Breast epithelium (tissue), 3 donors: ENCODE measurements at regions not wholly inside any gene's neighbourhood (a gene's known extent, or its start where the extent isn't known, plus 50 kb on each side); places are given as distances from the start of the nearest gene placed in this dataset.

Experiments
- CTCF ChIP-seq, 3 donors: fragments of 450-650 bp; IDR thresholded peaks; one replicate each; pipeline ENCODE4 v1.5.1; 2016 to 2017; ENCODE audit warnings: antibody characterized with exemption in 3 of 3, mild to moderate bottlenecking in 3 of 3, moderate library complexity in 3 of 3
- POLR2A ChIP-seq: fragments of 450-650 bp; IDR thresholded peaks from one replicate; pipeline ENCODE4 v1.6.1; 2016; ENCODE audit warnings: antibody characterized with exemption, mild to moderate bottlenecking, moderate library complexity
- POLR2AphosphoS5 ChIP-seq, 3 donors: sonication (generic); formaldehyde crosslinking; IDR thresholded peaks; one replicate each; pipeline ENCODE4 v1.6.1; 2017; ENCODE audit warnings: antibody characterized with exemption in 3 of 3

DNA sequence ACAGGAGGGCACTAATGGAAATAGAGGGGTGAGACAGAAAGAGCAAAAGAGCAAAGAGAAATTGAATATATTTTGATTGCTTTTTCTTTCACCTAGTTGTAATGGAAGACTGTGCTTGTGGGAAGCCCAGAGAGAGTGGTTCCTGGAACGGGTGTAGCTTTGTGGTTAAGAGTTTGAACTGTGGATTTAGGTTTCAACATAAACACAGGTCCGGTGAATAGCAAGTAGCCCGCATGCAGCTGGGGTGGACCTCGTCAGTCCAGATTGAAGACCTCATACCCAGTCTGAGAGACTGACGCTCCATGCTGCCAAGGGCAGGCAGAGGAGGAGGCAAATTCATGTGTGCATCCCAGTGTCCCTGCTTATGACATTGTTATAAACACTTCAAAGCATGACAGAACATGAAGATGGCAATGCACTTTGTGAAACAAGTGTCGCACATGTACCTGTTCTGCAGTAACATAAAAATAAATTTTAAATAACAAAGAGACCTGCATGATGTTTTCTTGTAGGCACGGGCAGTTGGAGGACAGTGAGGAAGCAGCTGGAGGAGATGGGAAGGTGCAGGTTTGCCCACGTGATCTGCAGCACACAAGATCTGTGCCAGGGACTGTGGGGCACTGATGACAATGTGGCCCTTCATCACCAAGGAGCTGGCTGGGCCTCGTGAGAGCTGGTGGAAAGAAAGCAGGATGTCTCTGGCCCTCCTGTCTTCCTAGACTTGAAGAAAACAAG lies 220.5 kb upstream of the SSTR4 start:
- TF ChIP-seq CTCF (IDR thresholded peaks at IDR 0.05), result no peak
- no peak for TF ChIP-seq POLR2AphosphoS5 (IDR thresholded peaks at IDR 0.05)
- no peak for TF ChIP-seq POLR2A
